ENCODE measurements at regions not wholly inside any gene's neighbourhood (a gene's known extent, or its start where the extent isn't known, plus 50 kb on each side); places are given as distances from the start of the nearest gene placed in this dataset.
"Not testable (repeated sequence)": the region's sequence is repeated elsewhere in the genome, so short reads cannot be mapped to it uniquely, and the experiment has no call there.

- no peak overlapping the region for H3K27ac Mint-ChIP-seq
- no peaks in the 10 kb centered on the region for H3K27me3 Mint-ChIP-seq
- CTCF ChIA-PET: no interaction called here
- DNase-seq: no peak
- no peaks in the 10 kb centered on the region for H3K36me3 Mint-ChIP-seq
- no peak overlapping the region for H3K4me3 Mint-ChIP-seq
- H3K9me3 Mint-ChIP-seq: peaks cover 4% of the 10 kb centered on the region
- no peaks in the 10 kb centered on the region for H3K4me1 Mint-ChIP-seq
These were observed 710.4 kb downstream of the SLC4A3 start for GRCh38 chr2:220337611-220338440.

- H3K36me3 Mint-ChIP-seq: no peaks in the 10 kb centered on the region
- CTCF ChIA-PET: no interaction called here
- H3K4me1 Mint-ChIP-seq: no peaks in the 10 kb centered on the region
- no peaks in the 10 kb centered on the region for H3K27me3 Mint-ChIP-seq
- no peak overlapping the region for H3K27ac Mint-ChIP-seq
- no peak overlapping the region for H3K4me3 Mint-ChIP-seq
- no peak for DNase-seq
- peaks cover 8% of the 10 kb centered on the region for H3K9me3 Mint-ChIP-seq
These were observed 713.6 kb downstream of the SLC4A3 start for GRCh38 chr2:220341014-220341413.

GRCh38 chr2:220346919-220347318 lies 719.5 kb downstream of the SLC4A3 start:
- Mint-ChIP-seq H3K36me3 (no peaks in the 10 kb centered on the region), H3K27me3 (no peaks in the 10 kb centered on the region), H3K4me3 (no peak overlapping the region), H3K9me3 (peaks cover 5% of the 10 kb centered on the region), H3K4me1 (no peaks in the 10 kb centered on the region), H3K27ac (no peak overlapping the region)
- DNase-seq: no peak
- CTCF ChIA-PET: no interaction called here

GRCh38 chr2:220347626-220348025 lies 720.2 kb downstream of the SLC4A3 start:
- Mint-ChIP-seq H3K9me3 (peaks cover 5% of the 10 kb centered on the region), H3K4me3 (no peak overlapping the region), H3K27ac (no peak overlapping the region), H3K36me3 (no peaks in the 10 kb centered on the region), H3K27me3 (no peaks in the 10 kb centered on the region), H3K4me1 (no peaks in the 10 kb centered on the region)
- CTCF ChIA-PET: no interaction called here
- no peak for DNase-seq

GRCh38 chr2:220348206-220348605 lies 720.8 kb downstream of the SLC4A3 start:
- no peak overlapping the region for H3K4me3 Mint-ChIP-seq
- H3K27me3 Mint-ChIP-seq: no peaks in the 10 kb centered on the region
- H3K9me3 Mint-ChIP-seq: peaks cover 5% of the 10 kb centered on the region
- DNase-seq: no peak
- H3K27ac Mint-ChIP-seq: no peak overlapping the region
- H3K36me3 Mint-ChIP-seq: no peaks in the 10 kb centered on the region
- no peaks in the 10 kb centered on the region for H3K4me1 Mint-ChIP-seq
- CTCF ChIA-PET: no interaction called here

- Mint-ChIP-seq H3K9me3 (no peaks in the 10 kb centered on the region), H3K27me3 (no peaks in the 10 kb centered on the region), H3K4me1 (no peaks in the 10 kb centered on the region), H3K36me3 (no peaks in the 10 kb centered on the region), H3K4me3 (no peak overlapping the region), H3K27ac (no peak overlapping the region)
- CTCF ChIA-PET: no interaction called here
- no peak for DNase-seq
These were observed 726.5 kb downstream of the SLC4A3 start for GRCh38 chr2:220353897-220354296.

GRCh38 chr2:220356076-220356475 lies 728.6 kb downstream of the SLC4A3 start:
- Mint-ChIP-seq H3K36me3 (no peaks in the 10 kb centered on the region), H3K4me3 (no peak overlapping the region), H3K27me3 (no peaks in the 10 kb centered on the region), H3K4me1 (no peaks in the 10 kb centered on the region), H3K9me3 (no peaks in the 10 kb centered on the region), H3K27ac (no peak overlapping the region)
- no peak for DNase-seq
- CTCF ChIA-PET: interaction anchor here (0.5 kb wide), 1 partner anchor 1381 kb away, joined by 3 read pairs; no protein-coding TSS in a partner anchor

- H3K27ac Mint-ChIP-seq: no peak overlapping the region
- no peak for DNase-seq
- H3K4me3 Mint-ChIP-seq: no peak overlapping the region
- no peaks in the 10 kb centered on the region for H3K36me3 Mint-ChIP-seq
- no peaks in the 10 kb centered on the region for H3K9me3 Mint-ChIP-seq
- H3K4me1 Mint-ChIP-seq: no peaks in the 10 kb centered on the region
- H3K27me3 Mint-ChIP-seq: no peaks in the 10 kb centered on the region
- CTCF ChIA-PET: no interaction called here
These were observed 737.6 kb downstream of the SLC4A3 start for GRCh38 chr2:220365023-220365422.

GRCh38 chr2:220366765-220367164 lies 739.3 kb downstream of the SLC4A3 start:
- H3K4me3 Mint-ChIP-seq: no peak overlapping the region
- no peaks in the 10 kb centered on the region for H3K4me1 Mint-ChIP-seq
- no peaks in the 10 kb centered on the region for H3K36me3 Mint-ChIP-seq
- CTCF ChIA-PET: no interaction called here
- H3K27ac Mint-ChIP-seq: no peak overlapping the region
- H3K27me3 Mint-ChIP-seq: no peaks in the 10 kb centered on the region
- no peaks in the 10 kb centered on the region for H3K9me3 Mint-ChIP-seq
- DNase-seq: no peak

- H3K9me3 Mint-ChIP-seq: no peaks in the 10 kb centered on the region
These were observed 743.3 kb downstream of the SLC4A3 start for GRCh38 chr2:220370764-220371163.

GRCh38 chr2:220371211-220371610 lies 743.8 kb downstream of the SLC4A3 start:
- H3K27me3 Mint-ChIP-seq: no peaks in the 10 kb centered on the region
- H3K9me3 Mint-ChIP-seq: no peaks in the 10 kb centered on the region
- no peak for DNase-seq
- no peaks in the 10 kb centered on the region for H3K4me1 Mint-ChIP-seq
- no peaks in the 10 kb centered on the region for H3K36me3 Mint-ChIP-seq
- no peak overlapping the region for H3K27ac Mint-ChIP-seq
- CTCF ChIA-PET: no interaction called here
- no peak overlapping the region for H3K4me3 Mint-ChIP-seq

More at GRCh38 chr2:220370764-220371163, 743.3 kb downstream of the SLC4A3 start:
- CTCF ChIA-PET: no interaction called here
- no peak for DNase-seq
- no peaks in the 10 kb centered on the region for H3K27me3 Mint-ChIP-seq
- no peaks in the 10 kb centered on the region for H3K36me3 Mint-ChIP-seq
- no peak overlapping the region for H3K27ac Mint-ChIP-seq
- no peak overlapping the region for H3K4me3 Mint-ChIP-seq
- no peaks in the 10 kb centered on the region for H3K4me1 Mint-ChIP-seq

- no peaks in the 10 kb centered on the region for H3K27me3 Mint-ChIP-seq
- CTCF ChIA-PET: no interaction called here
These were observed 746.4 kb downstream of the SLC4A3 start for GRCh38 chr2:220373878-220374277.

GRCh38 chr2:220374282-220374681 lies 746.9 kb downstream of the SLC4A3 start:
- Mint-ChIP-seq H3K27me3 (no peaks in the 10 kb centered on the region), H3K27ac (no peak overlapping the region), H3K9me3 (no peaks in the 10 kb centered on the region), H3K4me1 (no peaks in the 10 kb centered on the region), H3K4me3 (no peak overlapping the region), H3K36me3 (no peaks in the 10 kb centered on the region)
- DNase-seq: no peak
- CTCF ChIA-PET: no interaction called here

More at GRCh38 chr2:220373878-220374277, 746.4 kb downstream of the SLC4A3 start:
- DNase-seq: no peak
- Mint-ChIP-seq H3K27ac (no peak overlapping the region), H3K9me3 (no peaks in the 10 kb centered on the region), H3K36me3 (no peaks in the 10 kb centered on the region), H3K4me3 (no peak overlapping the region), H3K4me1 (no peaks in the 10 kb centered on the region)

- Mint-ChIP-seq H3K36me3 (no peaks in the 10 kb centered on the region), H3K27ac (no peak overlapping the region), H3K4me1 (no peaks in the 10 kb centered on the region), H3K27me3 (no peaks in the 10 kb centered on the region), H3K9me3 (peaks cover 2% of the 10 kb centered on the region), H3K4me3 (no peak overlapping the region)
- CTCF ChIA-PET: no interaction called here
- no peak for DNase-seq
These were observed 750.2 kb downstream of the SLC4A3 start for GRCh38 chr2:220377482-220378155.

GRCh38 chr2:220387758-220388157 lies 760.3 kb downstream of the SLC4A3 start:
- H3K27me3 Mint-ChIP-seq, CTCF ChIA-PET, DNase-seq, H3K4me3 Mint-ChIP-seq, H3K4me1 Mint-ChIP-seq, H3K36me3 Mint-ChIP-seq, H3K27ac Mint-ChIP-seq: not testable (repeated sequence)
- H3K9me3 Mint-ChIP-seq: peaks cover 13% of the 10 kb centered on the region
